ENCODE measurements at regions not wholly inside any gene's neighbourhood (a gene's known extent, or its start where the extent isn't known, plus 50 kb on each side); places are given as distances from the start of the nearest gene placed in this dataset.

- DNase-seq = no peak
Measured at GRCh38 chr9:129486756-129487657, 133.9 kb downstream of the C9orf50 start.

GRCh38 chr9:129485145-129485774 lies 135.6 kb downstream of the C9orf50 start:
- DNase-seq = no peak

GRCh38 chr9:129484352-129485000 lies 136.4 kb downstream of the C9orf50 start:
- DNase-seq = no peak

- DNase-seq = peak; percentile 64 to 65
Measured at GRCh38 chr9:129483415-129484351, 137.2 kb downstream of the C9orf50 start.

DNA sequence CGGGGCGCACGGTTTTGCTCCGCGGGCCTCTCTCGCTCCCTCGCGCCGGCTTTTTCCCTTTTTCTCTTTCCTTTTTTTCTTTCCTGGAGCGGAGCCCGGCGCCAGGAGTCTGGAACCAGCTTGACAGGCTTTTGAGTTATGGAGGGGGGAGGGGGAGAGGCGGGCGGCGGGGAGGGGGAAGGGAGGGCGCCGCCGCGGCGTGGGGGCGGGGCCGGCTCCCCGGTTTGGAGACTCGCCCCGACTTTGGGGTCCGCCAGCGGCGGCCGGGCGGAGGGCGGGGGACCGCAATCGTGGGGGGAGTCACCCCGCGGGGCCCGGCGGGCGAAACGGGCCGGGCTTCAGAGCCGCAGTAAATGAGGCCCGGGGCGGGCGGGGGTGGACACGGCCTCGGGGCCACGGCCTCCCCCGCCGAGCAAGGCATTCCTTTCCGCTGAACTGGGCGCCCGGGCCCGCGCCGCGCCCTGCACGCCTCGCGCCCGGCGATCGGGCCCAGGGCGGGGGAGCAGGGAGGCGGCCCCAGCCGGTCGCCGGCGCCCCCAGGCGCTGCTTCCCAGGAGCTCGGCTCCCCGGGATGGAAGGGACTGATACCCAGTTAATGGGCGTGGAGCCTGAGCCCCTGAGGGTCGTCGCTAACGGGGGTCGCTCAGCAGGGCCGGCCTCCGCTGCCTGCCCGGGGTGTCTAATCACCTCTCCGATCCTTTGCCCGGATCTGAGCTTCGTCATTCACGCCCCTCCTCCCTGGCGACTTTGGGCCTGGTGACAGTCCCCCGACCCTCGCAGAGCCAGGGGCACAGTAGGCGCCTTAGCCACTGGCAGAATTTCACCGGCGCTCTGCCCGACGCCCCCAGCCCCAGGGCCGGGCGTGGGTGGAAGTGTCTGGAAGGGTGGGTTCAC lies 138.1 kb downstream of the C9orf50 start:
- peak; percentile 62 to 79 for DNase-seq

DNA sequence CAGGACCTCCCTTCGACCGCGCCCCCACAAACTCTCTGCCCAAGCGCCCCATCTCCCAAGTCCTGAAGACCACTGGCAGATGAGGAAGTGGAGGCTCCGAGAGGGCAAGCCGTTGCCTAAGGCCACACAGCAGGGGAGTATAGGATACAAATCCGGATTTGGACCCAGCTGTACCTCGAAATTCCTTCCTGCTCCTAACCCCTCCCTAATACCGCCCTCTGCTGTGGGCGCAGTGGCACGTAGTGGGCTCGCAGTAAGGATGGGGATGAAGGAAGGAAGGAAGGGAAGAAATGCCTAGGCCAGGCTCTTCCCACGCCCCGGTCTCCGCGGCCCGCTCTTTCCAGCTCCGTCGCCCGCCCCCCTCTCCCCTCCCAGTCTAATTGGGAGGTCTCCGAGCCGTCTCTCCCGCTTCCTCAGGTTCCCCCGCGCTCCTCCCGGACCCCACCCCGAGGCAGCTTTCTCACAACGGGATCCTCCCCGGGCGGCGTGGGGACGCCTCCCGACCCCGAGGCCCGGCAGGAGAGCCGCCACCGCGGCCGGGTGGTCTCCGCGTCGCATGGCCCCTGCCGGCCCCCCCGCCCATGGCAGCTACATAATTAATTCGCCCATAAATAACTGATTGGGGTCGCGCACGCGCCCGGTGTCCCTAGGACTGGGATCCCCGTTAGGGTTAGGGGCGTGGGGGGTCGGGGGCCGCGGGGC lies 138.9 kb downstream of the C9orf50 start:
- no peak for DNase-seq

DNA sequence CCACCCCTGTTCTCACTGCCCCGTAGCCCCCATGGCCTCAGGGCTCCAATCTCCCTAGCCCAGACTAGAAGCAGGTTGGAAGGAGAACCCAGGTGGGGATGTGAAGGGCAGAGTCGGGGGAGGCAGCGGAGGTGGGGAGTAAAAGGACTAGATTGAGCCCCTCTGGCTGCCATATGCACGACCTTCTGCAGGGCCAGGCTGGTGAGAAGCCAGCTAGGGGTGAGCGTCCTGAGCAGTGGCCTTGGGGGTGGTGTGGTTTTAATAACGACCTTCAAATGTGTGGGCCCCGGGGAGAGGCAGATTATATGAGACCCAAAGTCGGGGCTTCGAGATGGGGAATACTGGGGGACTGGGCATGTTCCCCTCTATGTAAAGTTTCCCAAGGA lies 139.5 kb downstream of the C9orf50 start:
- no peak for DNase-seq

- DNase-seq = no peak
Measured at GRCh38 chr9:129480745-129481144, 140.2 kb downstream of the C9orf50 start.

GRCh38 chr9:129480227-129480626 lies 140.7 kb downstream of the C9orf50 start:
- DNase-seq = no peak

- no peak for DNase-seq
Measured at GRCh38 chr9:129479631-129480011, 141.3 kb downstream of the C9orf50 start.

DNA sequence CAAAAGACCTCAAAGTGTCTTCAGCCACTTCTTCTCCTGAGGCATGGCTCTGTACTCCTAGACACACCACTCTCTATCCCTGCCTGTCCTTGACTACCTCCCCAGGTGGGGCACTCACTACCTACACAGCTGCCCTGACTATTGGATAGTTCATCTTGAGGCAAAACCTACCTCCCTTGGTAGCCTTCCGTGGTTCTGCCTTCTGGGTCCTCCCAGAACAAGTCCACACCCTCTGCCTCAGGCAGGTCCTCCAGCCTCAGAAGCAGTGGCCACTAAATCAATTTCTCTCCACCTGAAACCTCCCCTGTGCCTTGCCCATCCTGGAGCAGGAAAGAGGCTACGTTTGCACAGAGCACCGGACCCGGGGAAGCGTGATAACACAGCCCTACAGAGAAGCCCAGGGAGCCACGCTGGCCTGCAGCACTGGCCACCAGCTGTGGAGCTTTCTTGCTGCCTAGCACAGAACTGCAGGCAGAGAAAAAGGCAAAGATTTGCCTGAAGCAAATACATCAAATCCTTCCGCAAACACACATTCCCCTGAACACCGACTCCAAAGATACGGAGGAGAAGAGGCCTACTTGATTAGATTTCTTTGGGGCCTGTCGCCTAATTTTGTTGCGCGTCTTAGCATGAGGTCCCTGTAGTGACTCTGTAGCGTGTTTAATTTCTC lies 141.8 kb downstream of the C9orf50 start:
- no peak for DNase-seq

- DNase-seq = no peak
Measured at GRCh38 chr9:129478461-129478860, 142.4 kb downstream of the C9orf50 start.

DNA sequence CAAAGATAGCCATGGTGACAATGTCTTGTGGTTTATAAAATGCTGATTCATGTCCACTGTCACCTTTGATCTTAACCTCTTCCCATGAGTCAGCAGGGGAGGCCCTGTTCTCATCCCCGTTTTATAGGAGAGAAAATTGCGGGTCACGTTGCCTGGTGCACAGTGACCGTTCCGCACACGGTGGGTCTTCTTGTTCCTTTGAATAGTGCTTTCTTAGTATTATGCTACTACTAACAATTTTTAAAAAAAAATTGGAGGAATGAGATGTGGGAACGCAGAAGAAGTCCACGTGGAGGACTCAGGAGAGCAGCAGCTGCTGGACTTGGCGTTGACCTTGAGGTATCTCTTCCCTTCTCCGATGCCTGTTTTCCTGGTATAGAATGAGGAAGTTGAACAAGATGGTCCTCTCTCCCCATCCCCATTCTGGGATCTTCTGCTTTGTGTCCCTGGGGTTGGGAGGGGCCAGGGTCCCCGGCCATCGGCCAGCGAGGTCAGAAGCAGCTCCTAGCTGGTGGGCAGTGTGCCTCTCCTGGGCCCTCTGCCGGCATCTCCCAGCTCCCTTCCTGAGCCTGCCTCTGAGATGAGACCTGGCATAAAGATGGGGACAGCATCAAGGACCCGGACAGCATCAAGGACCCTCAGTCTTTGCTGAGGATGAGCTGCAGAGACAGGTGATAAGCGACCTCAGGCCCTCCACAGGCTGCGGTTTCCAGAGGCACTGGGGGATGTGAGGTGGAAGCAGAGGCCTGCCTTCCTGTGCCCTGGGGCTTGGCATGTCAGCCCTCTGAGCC lies 143.9 kb downstream of the C9orf50 start:
- DNase-seq = no peak

- DNase-seq = no peak
Measured at GRCh38 chr9:129474740-129475404, 146.0 kb downstream of the C9orf50 start.

- peak; percentile 27 to 68 for DNase-seq
Measured at GRCh38 chr9:129473523-129474244, 147.2 kb downstream of the C9orf50 start.

- no peak for DNase-seq
Measured at GRCh38 chr9:129472651-129473102, 148.2 kb downstream of the C9orf50 start.

DNA sequence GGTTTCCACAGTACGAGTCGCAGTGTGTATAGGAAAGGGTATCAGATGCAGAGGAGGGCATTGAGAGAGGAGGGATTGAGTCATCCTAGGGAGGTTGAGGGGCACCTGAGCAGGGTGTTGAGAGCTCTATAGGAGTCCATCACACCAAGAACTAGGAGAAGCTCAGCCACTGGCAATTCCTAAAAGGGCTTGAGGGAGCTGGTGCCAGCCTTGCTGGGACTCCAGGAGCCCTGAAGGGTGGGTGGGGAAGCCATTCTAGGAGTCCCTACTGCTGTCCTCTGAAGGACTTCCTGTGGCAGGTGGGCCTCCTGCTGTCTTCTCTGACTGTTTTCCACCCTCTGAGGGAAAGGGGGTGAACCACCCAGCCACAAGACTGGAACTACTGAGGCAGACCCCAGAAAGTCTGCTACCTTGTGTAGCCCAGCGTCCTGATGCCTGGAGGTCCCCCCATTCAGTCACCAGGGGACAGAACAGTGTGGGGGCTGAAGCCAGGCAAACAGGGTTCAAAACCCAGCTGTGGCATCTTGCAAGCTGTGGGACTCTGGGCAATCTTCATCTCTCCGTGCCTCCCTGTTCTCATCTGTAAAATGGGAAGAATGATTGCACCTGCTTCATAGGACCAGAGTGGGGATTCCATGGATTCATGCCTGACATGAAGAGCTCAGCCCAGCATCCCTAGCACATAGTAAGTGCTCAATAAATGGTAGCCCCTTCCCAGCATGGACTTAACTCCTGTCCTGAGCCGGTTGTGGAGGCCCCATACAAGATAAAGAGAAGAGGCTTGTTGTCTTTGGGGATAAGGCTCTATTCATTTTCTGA lies 149.5 kb downstream of the C9orf50 start:
- DNase-seq = no peak

All from NCI-H446 (cell line).